BLaER1 treated with 17β-estradiol and CSF1 and Interleukin-3, amounts not matched to agents 10 nM and 100 nM (cell line): ENCODE measurements at regions not wholly inside any gene's neighbourhood (a gene's known extent, or its start where the extent isn't known, plus 50 kb on each side); places are given as distances from the start of the nearest gene placed in this dataset.

Source experiments
- H3K27ac ChIP-seq, 11 experiments: shearing (Covaris generic); formaldehyde crosslinking; 2 replicates each; pipeline ENCODE4 v1.8.1; 2022
- H3K27me3 ChIP-seq, 11 experiments: shearing (Covaris generic); formaldehyde crosslinking; 2 replicates each; pipeline ENCODE4 v1.8.1; 2022
- H3K36me3 ChIP-seq, 11 experiments: shearing (Covaris generic); formaldehyde crosslinking; 2 replicates each; pipeline ENCODE4 v1.8.1; 2022
- H3K4me1 ChIP-seq, 10 experiments: shearing (Covaris generic); formaldehyde crosslinking; 2 replicates each; pipeline ENCODE4 v1.8.1; 2022
- H3K4me2 ChIP-seq, 11 experiments: shearing (Covaris generic); formaldehyde crosslinking; 2 replicates each; pipeline ENCODE4 v1.8.1; 2022
- H3K4me3 ChIP-seq, 10 experiments: shearing (Covaris generic); formaldehyde crosslinking; 2 replicates each; pipeline ENCODE4 v1.8.1; 2022
- H3K9ac ChIP-seq, 11 experiments: shearing (Covaris generic); formaldehyde crosslinking; 2 replicates each; pipeline ENCODE4 v1.8.1; 2022
- H3K9me3 ChIP-seq, 11 experiments: shearing (Covaris generic); formaldehyde crosslinking; replicated peaks in 1 of 11; 2 replicates each; pipeline ENCODE4 v1.8.1; 2022
- H4K20me1 ChIP-seq, 11 experiments: shearing (Covaris generic); formaldehyde crosslinking; 2 replicates each; pipeline ENCODE4 v1.8.1; 2022
- Cebpa-rat ChIP-seq, 11 experiments: shearing (Covaris generic); IDR thresholded peaks; 2 replicates each; pipeline ENCODE4 v1.8.1; 2022

- no peak overlapping the region for H3K9ac ChIP-seq
- TF ChIP-seq Cebpa-rat (IDR thresholded peaks at IDR 0.05): no peak
- 0 out of 22 replicates have a peak overlapping the region, but pooled peaks of 1 of the 11 experiments have one; percentile 60 for H3K4me2 ChIP-seq
- peaks cover 0 to 39% (median 0%) of the 10 kb centered on the region in 10 experiments; a peak in 4 of 20 replicates for H3K4me1 ChIP-seq
- H3K27me3 ChIP-seq: no peaks in the 10 kb centered on the region
- no peaks in the 10 kb centered on the region for H4K20me1 ChIP-seq
- H3K27ac ChIP-seq: peak overlapping the region in 1 of 11 experiments; percentile 71; a peak in 1 of 22 replicates
- H3K4me3 ChIP-seq: no peak overlapping the region
- no peaks in the 10 kb centered on the region for H3K9me3 ChIP-seq
- no peaks in the 10 kb centered on the region for H3K36me3 ChIP-seq
These were observed 247.0 kb upstream of the THBS1 start for GRCh38 chr15:39333896-39334295.

- Histone ChIP-seq H3K4me1 (peaks cover 0 to 24% (median 0%) of the 10 kb centered on the region in 10 experiments; a peak in 4 of 20 replicates), H3K36me3 (no peaks in the 10 kb centered on the region), H3K4me3 (no peak overlapping the region), H3K4me2 (no peak overlapping the region), H3K27ac (no peak overlapping the region), H4K20me1 (no peaks in the 10 kb centered on the region), H3K9me3 (0 out of 22 replicates have a peak, but pooled peaks cover 0 to under 1% (median 0%) of the 10 kb centered on the region in 11 experiments), H3K27me3 (no peaks in the 10 kb centered on the region), H3K9ac (no peak overlapping the region)
- no peak for TF ChIP-seq Cebpa-rat (IDR thresholded peaks at IDR 0.05)
These were observed 244.0 kb upstream of the THBS1 start for GRCh38 chr15:39336926-39337325.

- Histone ChIP-seq H3K4me2 (no peak overlapping the region), H3K36me3 (no peaks in the 10 kb centered on the region), H4K20me1 (no peaks in the 10 kb centered on the region), H3K9me3 (peaks cover 0 to 12% (median 3%) of the 10 kb centered on the region in 11 experiments; a peak in 10 of 22 replicates), H3K4me3 (no peak overlapping the region), H3K27me3 (no peaks in the 10 kb centered on the region), H3K27ac (no peak overlapping the region), H3K9ac (no peak overlapping the region), H3K4me1 (peaks cover 0 to 24% (median 0%) of the 10 kb centered on the region in 10 experiments; a peak in 4 of 20 replicates)
- no peak for TF ChIP-seq Cebpa-rat (IDR thresholded peaks at IDR 0.05)
These were observed 242.6 kb upstream of the THBS1 start for GRCh38 chr15:39338251-39338650.

GRCh38 chr15:39340903-39341645, 239.8 kb upstream of the THBS1 start:
- no peak overlapping the region for H3K27ac ChIP-seq
- no peaks in the 10 kb centered on the region for H3K27me3 ChIP-seq
- H3K9ac ChIP-seq: no peak overlapping the region
- H3K36me3 ChIP-seq: no peaks in the 10 kb centered on the region
- H3K4me2 ChIP-seq: no peak overlapping the region
- no peak overlapping the region for H3K4me3 ChIP-seq
- H3K9me3 ChIP-seq: peaks cover 0 to 19% (median 9%) of the 10 kb centered on the region in 11 experiments; a peak in 11 of 22 replicates
- no peaks in the 10 kb centered on the region for H4K20me1 ChIP-seq
- no peak for TF ChIP-seq Cebpa-rat (IDR thresholded peaks at IDR 0.05)
- peaks cover 0 to 2% (median 0%) of the 10 kb centered on the region in 10 experiments; a peak in 2 of 20 replicates for H3K4me1 ChIP-seq

- no peak overlapping the region for H3K9ac ChIP-seq
- H3K27ac ChIP-seq: no peak overlapping the region
- H3K27me3 ChIP-seq: no peaks in the 10 kb centered on the region
- H3K4me3 ChIP-seq: no peak overlapping the region
- no peaks in the 10 kb centered on the region for H3K36me3 ChIP-seq
- no peaks in the 10 kb centered on the region for H3K4me1 ChIP-seq
- TF ChIP-seq Cebpa-rat (IDR thresholded peaks at IDR 0.05): no peak
- H3K4me2 ChIP-seq: no peak overlapping the region
- H3K9me3 ChIP-seq: peaks cover 0 to 19% (median 9%) of the 10 kb centered on the region in 11 experiments; a peak in 11 of 22 replicates
- H4K20me1 ChIP-seq: no peaks in the 10 kb centered on the region
These were observed 236.2 kb upstream of the THBS1 start for GRCh38 chr15:39344662-39345141.

GRCh38 chr15:39345176-39345575, 235.7 kb upstream of the THBS1 start:
- Histone ChIP-seq H3K27me3 (no peaks in the 10 kb centered on the region), H3K4me3 (no peak overlapping the region), H3K36me3 (no peaks in the 10 kb centered on the region), H4K20me1 (no peaks in the 10 kb centered on the region), H3K4me1 (no peaks in the 10 kb centered on the region), H3K9me3 (peaks cover 0 to 19% (median 9%) of the 10 kb centered on the region in 11 experiments; a peak in 11 of 22 replicates), H3K27ac (no peak overlapping the region), H3K9ac (no peak overlapping the region), H3K4me2 (no peak overlapping the region)
- no peak for TF ChIP-seq Cebpa-rat (IDR thresholded peaks at IDR 0.05)

- Histone ChIP-seq H3K9ac (no peak overlapping the region), H3K36me3 (no peaks in the 10 kb centered on the region), H3K4me2 (no peak overlapping the region), H3K27me3 (no peaks in the 10 kb centered on the region), H3K4me3 (no peak overlapping the region), H3K4me1 (no peaks in the 10 kb centered on the region), H3K27ac (no peak overlapping the region), H4K20me1 (no peaks in the 10 kb centered on the region), H3K9me3 (peaks cover 0 to 17% (median 4%) of the 10 kb centered on the region in 11 experiments; a peak in 11 of 22 replicates)
- peak in 4 of 11 experiments; percentile 10 to 78 (median 49); a peak in 7 of 22 replicates for TF ChIP-seq Cebpa-rat (IDR thresholded peaks at IDR 0.05)
These were observed 233.4 kb upstream of the THBS1 start for GRCh38 chr15:39347453-39347852.

- no peaks in the 10 kb centered on the region for H3K9me3 ChIP-seq
- no peaks in the 10 kb centered on the region for H3K36me3 ChIP-seq
- no peak overlapping the region for H3K9ac ChIP-seq
- no peaks in the 10 kb centered on the region for H3K27me3 ChIP-seq
- H3K4me2 ChIP-seq: no peak overlapping the region
- H3K4me1 ChIP-seq: no peaks in the 10 kb centered on the region
- H3K4me3 ChIP-seq: no peak overlapping the region
- TF ChIP-seq Cebpa-rat (IDR thresholded peaks at IDR 0.05): no peak
- H4K20me1 ChIP-seq: no peaks in the 10 kb centered on the region
- H3K27ac ChIP-seq: no peak overlapping the region
These were observed 230.1 kb upstream of the THBS1 start for GRCh38 chr15:39350785-39351184.

- no peak for TF ChIP-seq Cebpa-rat (IDR thresholded peaks at IDR 0.05)
- Histone ChIP-seq H3K4me1 (no peaks in the 10 kb centered on the region), H3K9me3 (no peaks in the 10 kb centered on the region), H3K4me3 (no peak overlapping the region), H4K20me1 (no peaks in the 10 kb centered on the region), H3K4me2 (no peak overlapping the region), H3K27ac (no peak overlapping the region), H3K9ac (no peak overlapping the region), H3K36me3 (no peaks in the 10 kb centered on the region), H3K27me3 (no peaks in the 10 kb centered on the region)
These were observed 226.7 kb upstream of the THBS1 start for GRCh38 chr15:39354189-39354588.
